Activated CD8-positive, alpha-beta memory T cell treated with anti-CD3 and anti-CD28 coated beads, Interleukin-2, amount 50 U/mL, for 48 hours (primary cell): ENCODE measurements at regions not wholly inside any gene's neighbourhood (a gene's known extent, or its start where the extent isn't known, plus 50 kb on each side); places are given as distances from the start of the nearest gene placed in this dataset.

Source experiments
- DNase-seq: peaks from one replicate; pipeline ENCODE4 v3.0.0-alpha.2; 2020

DNA sequence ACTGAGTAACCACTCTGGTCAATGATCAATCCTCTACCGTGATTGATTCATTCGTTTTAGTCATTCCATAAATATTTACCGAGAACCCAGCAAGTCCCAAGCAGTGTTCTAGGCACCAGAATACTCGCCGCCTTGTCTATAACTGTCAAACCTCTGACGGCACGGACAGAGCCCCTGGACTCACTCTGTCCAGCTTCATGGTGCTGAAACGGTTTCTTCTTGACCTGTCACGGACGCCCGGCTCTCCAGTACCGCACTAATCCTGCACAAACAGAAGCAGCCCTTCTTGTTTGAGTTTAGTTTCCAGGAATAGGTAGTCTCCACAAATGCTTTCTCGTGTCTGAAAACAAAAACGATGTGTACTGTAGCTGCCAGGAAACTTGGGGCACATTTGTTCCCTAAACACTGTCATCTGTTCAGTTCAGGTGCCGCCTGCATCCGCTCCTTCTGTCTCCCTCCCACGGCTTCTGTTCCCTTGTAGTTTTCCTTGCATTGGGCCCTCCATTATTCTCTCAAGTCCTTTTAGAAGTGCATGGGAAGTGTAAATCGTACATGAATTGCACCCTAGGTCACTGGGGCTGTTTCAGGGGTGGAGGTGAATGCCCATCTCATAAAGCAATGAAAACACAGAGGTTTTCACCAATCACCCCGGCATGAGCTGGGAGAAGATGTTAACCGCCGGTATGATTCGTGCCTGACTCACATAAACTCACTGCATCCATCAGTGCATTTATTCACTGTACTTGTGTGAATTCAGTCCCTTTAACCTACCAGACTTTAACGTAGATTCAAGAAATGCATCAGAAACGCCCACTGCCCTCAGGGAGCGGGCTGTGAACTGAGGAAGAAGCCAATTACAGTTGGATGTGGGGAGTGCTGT lies 209.3 kb upstream of the CDH4 start:
- DNase-seq = no peak

DNA sequence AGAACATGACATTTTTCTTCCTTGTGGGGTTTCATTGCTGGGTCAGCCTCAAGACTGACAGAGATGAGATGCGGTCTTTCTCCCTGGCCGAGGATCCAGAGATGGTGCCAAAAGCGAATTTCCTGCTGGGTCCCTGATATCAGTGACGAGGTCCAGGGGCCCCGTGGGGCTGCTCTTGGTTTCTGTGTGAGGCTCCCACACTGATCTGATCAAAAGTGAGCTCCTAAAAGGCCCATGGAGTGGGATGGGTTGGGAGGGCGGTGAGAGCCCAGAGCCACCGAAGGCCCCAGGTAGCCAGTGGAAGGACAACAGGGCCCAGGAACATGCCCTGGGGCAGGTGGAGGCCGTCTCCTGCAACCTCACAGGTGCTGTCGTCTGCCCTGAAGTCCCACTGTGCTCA lies 208.4 kb upstream of the CDH4 start:
- no peak for DNase-seq

DNA sequence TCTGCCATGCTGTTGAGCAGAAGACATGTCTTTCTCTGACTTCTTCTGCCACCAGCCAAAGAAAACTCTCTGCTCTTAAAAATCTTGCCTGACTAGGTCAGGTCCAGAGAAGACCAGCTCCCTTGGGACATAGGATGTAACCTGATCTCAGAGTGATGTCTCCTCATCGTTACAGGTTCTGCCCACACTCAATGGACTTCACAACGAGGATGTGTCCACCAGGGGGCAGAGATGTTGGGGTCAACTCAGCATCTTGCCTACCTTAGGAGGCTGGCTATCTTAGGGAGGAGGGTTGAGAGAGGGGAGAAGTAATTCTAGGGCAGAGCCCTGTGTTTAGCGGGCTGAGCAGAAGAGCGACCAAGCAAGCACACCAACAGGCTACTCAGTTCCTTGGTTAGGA lies 207.6 kb upstream of the CDH4 start:
- no peak for DNase-seq

DNA sequence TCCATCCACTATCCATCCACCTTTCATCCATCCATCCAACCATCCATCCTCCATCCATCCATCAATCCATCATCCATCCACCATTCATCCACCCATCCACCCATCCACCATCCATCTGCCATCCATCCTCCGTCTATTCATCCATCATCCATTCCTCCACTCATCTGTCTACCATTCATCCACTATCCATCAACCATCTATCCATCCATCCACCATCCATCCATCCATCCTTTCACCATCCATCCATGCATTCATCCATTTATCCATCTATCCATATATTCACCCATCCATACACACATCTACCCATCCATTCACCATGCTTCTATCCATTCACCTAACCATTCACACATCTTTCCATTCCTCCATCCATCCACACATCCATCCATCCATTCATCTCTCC lies 207.0 kb upstream of the CDH4 start:
- DNase-seq = no peak

DNA sequence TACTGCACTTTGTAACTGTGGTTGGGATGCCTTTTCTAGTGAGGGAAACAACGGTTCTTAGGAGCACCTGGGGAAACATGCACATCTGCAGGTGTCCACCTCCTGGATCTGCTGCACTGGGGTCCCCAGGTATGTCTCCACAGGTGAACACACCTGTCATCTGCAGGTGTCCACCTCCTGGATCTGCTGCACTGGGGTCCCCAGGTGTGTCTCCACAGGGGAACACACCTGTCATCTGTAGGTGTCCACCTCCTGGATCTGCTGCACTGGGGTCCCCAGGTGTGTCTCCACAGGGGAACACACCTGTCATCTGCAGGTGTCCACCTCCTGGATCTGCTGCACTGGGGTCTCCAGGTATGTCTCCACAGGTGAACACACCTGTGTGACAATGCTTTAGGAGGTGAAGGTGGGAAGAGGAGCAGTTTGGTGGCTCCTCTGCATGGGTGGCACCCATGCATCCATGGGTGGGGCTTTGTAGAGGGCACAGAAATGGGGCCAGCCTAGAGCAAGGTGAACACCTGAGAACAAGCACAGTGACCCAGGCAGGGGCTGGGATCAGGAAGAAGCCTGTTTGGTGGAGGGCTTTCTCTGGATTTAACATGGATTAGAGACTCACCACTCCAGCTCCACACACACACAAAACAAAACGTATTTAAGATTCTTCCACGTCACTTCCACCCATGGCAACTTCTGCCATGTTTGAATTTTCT lies 206.0 kb upstream of the CDH4 start:
- no peak for DNase-seq

DNA sequence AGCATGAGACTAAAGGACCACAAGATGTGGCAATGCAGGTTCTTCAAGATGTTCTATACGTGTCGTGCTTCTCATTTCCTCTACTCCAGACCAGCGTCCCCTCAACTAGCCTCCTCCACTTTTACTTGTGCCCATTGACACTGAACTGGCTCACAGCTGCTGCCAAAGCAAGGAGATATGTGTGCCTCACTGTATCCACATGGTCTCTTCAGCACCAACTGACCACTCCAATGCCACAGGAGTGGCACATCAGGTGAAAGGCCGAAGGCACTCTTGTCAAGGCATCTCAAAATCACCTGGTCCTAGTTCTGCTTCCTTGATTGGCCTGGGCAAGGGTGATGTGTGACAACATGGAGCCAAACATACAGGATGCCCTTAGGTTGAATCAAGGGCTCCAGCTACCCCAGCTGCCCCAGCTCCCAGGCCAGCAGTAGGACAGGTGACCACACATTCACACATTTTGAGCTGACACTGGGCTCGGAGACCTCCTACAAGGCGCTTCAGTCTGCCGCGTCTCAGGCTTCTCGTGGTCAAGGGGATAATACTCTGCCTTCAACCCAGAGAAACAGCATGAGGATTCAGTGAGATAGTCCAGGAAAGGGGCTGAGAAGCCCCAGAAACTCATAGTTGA lies 205.2 kb upstream of the CDH4 start:
- DNase-seq = no peak

DNA sequence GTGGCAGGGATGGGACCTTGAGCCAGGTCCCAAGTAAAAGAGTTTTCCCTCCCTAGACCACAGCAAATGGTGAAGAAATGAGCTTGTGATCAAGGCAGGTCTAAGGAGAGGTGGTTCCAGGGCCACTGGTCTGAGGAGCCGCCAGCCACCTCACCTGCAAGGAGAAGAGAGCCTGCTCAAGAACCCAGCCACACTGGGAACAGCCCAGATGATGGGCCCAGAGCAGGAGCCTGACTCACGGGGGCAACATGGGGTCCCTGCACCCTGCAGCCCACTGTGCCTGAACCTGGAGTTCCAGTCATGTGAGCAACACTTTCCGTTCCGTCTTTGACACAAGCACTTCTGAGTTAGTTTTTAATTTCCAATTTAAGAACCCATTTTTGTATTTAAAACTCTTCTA lies 204.5 kb upstream of the CDH4 start:
- no peak for DNase-seq

DNA sequence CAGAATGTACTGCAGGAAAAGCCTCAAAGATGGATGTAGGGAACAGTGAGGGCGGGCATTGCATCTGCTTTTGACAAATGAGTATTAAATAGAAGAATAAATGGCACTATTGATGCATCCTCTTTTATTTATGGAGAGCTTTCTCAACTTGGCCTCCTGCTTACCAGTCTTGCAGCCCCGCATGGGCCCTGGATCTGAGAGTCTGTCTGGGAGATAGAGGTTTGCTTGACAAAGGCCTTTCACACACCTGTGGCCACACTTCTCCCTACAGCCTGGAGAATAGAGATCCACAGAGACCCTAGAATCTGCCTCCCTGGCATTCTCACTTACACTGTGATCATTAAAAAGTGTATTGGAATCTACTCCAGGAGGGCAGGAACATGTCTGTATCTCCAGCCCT lies 203.8 kb upstream of the CDH4 start:
- no peak for DNase-seq

DNA sequence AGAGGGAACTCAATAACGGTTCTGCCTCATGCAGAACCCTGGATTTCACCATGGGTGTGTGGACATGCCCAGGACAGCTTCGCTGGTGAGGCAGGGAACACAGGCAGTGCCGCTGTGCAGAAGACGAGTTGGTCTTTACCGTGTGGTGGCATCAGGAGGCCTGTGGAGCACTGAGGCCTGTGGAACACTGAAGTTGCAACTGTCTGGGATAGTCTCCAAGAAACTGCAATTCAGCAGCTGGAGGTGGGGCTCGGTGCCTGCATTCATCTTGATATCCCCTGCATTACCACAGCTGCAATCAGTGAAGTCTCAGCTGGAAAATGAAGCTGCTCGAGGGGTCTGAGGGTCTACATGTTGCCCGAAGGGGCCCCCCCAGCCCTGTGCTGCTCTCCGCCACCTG lies 202.4 kb upstream of the CDH4 start:
- no peak for DNase-seq

DNA sequence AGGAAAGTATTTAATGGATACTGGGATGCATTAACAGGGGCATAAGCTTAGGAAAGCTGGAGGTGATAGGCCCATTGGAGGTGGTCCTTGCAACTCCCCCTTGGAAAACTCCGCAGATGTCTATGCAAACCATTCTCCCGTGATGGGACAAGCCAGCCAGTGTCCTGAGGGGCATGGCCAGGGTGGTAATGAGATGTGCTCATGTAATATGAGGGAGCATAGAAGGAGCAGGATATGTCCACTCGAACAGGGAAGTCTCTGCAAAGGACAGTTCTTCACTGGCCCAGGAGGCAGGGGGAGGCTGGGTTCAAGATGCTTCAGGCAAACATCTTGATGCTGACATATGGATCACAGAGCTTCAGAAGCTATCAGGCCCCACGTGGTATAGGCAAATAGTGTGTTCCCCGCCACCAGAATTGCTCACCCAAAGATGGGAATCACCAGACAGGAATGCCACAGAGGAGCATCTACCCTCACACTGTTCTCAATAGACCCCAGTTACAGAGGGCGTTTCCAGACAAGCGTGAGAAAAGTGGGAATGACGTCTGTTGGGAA lies 201.6 kb upstream of the CDH4 start:
- DNase-seq = no peak

DNA sequence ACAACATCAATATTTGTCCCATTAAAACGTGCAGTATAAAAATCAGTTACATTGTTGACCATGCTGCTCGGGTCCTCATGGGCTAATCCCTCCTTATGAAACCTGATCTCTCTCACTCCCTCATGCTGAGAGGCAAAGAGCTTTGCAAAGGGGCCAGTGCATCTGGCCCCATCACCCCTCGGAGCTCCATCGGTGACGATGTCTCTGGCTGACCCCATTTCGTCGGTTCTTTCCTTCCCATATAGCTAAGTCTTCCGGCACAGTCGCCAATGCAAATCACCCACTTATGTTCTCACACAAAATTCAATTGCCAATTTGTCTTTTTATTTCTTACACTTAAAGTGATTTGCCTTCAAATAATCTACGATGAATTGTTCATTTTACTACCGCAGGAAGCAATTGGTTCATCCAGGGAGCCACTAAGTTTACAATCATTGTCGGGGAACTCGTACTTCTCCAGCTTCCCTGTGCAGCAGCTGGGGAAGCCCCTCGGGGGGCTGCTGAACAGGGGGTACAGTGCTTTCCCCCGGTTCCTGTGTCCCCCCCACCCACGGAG lies 199.8 kb upstream of the CDH4 start:
- DNase-seq = no peak

DNA sequence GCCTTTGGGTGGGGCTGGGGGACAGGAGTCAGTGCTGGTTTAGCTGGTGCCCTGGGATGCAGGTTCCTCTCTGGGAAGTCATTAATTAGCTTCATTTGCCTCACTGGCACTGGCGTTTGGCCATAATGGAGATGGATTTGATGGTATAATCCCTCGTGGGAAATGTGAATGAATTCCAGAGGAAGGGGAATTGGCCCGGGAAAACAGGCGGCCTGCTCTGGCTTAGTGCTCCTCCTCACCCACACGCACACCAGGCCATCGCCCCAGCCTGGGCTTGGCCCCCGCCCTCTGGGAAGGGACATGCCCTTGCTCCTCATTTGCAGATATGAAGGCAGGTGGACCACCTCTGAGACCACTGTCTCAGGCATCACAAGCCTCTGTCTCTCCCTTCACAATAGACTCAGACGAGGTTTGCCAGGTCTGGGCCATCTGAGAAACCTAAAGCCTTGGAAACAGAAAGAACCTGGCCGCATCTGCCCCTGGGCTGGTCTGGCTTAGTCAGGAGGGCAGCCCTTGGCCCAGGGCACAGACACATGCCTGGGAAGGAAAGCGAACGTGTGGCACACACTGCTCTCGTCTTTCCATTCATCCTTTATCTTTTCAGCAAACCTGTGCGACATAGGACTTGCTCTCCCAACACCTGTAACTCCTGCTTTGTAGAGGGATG lies 199.2 kb upstream of the CDH4 start:
- no peak for DNase-seq

DNA sequence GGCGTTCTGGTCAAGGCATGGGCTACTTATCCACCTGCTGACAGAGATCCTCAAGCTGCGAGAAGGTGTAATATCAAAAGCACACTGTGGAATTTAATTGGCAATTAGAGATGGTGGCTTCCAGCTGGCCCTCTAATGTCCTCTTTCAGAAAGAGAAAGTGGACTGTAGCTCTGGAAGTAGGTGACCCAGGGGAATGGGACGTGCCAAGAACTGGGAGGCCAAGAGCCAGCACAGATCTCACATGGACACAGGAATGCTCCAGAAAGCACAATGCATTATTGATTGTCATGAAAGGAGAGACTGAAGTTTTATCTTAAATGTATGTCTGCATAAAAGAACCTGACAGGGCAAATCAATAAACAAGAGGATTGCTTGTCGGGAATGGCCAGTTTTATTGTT lies 198.6 kb upstream of the CDH4 start:
- no peak for DNase-seq

DNA sequence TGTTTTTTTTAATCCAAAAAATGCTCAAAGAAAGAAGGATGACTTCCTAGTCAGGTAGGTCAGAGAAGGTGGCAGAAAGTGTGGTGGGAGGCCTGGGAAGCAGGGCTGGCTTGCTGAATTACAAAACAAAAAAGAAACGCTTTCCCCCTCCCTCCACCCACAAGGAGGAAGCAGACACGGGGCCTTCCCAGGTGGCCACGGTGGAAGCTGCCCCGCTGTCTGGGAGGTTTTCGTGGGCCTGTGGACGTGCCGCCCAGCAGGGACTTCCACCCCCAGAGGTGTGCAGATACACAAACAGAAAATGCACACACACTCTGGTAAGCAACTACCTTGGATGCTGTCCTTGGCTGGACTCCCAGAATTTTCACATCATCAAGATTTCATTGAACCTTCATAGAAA lies 198.2 kb upstream of the CDH4 start:
- DNase-seq = no peak

DNA sequence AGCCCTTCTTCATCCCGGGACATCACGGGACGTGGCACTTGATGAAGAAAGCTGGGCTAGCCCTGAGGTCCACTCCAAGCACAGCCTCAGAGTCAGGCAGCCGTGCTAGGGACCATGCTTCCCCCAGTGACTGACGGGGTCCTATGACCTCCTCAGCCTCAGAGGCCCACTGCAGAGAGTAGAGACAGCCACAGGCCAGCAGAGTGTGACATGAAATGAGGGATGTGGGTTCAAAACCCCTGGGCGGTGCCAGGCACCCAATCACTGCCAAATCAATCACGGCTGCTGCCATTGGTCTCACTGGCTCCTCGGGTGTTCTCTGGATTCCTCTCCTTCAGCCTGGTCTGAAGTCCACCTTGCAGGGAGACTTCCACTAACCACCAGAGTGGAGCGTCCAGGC lies 197.7 kb upstream of the CDH4 start:
- DNase-seq = no peak

DNA sequence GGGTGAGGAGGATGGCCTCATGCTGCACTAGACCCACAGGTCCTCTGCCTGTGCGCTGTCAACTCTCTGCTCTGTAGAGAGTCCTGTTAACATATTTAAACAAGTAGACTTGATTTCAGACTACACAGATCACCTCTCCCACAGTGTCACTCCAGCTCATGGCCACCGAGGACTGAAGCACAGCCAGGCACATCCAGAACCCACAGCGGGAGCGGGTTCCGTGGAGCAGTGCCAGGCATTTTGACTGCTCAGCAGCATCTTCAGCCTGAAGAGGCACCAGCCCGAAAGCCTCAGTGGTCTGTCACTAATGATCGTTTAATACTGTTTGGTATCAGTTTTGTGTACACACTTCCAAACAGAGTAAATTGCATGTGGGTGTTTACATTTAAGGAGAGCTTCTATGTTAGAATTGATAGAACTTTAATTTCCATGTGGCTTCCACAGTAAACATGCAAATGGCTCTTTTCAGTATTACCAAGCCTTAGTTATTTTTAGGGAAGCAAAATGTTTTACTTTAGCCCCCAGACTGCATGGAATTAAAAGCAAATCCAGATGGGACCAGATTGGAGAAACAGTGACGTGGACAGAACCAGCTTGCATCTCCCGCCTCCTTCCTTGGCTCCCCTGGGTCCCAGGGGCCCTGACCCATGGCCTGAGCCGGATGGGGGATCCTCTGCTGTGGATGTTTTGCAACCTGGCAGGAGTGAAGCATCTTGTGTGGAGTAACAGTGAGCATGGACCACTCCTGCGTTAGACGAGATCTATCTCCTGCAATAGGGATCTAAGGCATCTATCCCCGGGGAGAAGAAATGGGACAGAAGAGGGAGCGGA lies 196.7 kb upstream of the CDH4 start:
- no peak for DNase-seq

DNA sequence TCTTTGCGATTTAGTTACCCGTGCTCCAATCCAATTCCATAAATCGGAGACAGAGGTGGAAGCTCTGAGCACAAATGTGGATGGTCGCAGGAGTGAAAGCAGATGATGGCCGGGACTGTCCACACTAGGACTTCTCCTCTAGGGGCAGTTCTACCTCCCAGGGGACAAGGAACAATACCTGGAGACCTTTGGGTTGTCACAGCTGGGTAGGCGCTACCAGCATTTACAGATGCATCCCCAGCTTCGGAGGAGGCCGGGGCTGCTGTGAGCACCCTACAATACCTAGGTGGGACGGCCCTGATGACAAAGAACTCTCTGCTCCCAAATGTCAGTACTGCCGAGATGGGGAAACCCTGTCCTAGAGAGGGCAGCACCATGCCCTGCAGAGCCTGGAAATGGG lies 195.9 kb upstream of the CDH4 start:
- DNase-seq = no peak

DNA sequence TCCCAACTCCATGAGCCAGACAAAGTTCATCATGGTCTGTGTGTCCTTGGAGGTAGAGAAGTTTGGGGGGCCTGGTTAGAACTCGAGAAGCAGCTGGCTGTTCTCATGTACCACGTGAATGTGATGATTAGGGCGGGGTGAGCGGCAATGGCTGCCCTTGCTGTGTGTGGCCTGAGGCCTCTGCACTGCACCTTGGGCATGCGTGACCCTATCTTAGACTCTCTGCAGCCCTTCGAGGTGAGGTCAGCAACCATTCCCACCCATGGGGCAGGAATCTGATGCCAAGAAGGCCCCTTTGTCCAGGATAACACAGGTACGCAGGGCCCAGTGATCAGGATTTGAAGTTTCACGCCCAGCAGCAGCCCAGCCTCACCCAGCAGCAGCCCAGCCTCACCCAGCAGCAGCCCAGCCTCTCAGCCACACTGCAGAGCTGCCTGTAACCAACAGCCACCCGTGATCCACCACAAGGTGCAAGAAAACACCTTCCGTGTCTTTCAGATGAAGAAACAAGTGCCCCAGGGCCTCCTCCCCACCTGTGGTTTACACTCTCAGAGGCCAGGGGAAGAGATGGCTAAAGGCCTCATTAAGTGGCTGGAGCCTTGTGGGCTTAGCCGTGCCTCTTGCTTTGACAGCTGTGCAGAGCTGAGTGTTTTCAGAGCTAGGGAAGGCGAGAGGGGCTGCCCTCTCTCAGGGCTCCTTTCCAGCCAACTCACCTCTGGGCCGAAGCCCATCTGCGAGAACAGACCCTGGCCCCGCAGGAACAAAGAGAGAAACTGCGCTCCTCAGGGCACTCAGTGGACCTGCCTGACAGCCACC lies 195.2 kb upstream of the CDH4 start:
- no peak for DNase-seq

DNA sequence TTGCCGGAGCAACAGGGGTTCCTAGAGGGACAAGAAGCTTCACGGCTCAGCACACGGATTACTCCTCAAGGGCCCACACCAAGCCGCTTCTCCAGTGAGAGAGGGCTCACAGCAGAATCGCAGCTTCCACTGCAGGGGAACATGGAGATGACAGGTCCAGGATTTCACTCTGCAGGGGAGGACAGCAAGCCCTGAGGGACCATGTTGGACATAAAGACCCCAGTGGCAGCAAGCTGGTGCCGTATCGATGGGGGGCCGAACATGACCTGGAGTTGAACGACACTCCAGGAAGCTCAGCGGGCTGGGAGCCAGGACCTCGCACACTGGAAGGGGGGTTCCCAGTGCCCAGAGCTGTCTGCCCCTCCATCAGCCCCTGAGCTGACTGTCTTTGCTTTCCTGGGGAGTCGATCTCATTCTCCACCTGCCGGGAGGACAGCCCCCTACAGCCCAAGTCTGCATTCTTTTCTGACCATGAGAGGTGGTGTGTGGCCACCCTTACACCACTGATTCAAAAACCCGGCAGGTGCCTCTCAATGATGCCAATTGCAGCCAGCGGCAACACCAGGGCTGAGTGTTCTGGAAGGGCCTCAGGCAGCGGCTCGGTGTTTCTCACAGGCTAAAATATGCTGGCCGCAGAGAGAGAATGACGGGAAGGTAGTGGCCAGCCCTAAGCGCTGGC lies 194.5 kb upstream of the CDH4 start:
- no peak for DNase-seq

DNA sequence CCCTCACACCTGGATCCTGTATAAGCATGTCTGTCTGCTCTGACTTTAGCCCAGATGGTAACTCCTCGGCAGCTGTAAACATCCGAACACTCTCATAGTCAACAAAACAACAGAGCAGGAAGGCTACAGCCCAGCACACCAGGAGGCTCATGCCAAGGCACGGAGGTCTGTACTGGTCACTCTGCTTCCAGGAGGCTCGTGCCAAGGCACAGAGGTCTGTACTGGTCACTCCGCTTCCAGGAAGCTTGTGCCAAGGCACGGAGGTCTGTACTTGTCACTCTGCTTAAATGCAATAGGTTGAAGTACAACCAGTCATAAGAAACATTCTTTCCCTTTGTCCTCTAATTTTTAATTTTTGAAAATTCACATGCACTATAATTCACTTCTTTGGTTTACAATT lies 190.1 kb upstream of the CDH4 start:
- DNase-seq = no peak
